WI38 (cell line): ENCODE measurements at regions not wholly inside any gene's neighbourhood (a gene's known extent, or its start where the extent isn't known, plus 50 kb on each side); places are given as distances from the start of the nearest gene placed in this dataset.

Experiments used
- H3K4me3 ChIP-seq: 2 replicates; pipeline ENCODE4 v1.5.1; 2011; ENCODE audit warnings: low read depth, mild to moderate bottlenecking, control low read depth, low read length
- TF ChIP-seq, protein P1 (sequence below): IDR thresholded peaks from 2 replicates; pipeline ENCODE4 v1.5.1; 2012; ENCODE audit warnings: low read depth, mild to moderate bottlenecking, control low read depth, low read length

- TF ChIP-seq, protein P1, sequence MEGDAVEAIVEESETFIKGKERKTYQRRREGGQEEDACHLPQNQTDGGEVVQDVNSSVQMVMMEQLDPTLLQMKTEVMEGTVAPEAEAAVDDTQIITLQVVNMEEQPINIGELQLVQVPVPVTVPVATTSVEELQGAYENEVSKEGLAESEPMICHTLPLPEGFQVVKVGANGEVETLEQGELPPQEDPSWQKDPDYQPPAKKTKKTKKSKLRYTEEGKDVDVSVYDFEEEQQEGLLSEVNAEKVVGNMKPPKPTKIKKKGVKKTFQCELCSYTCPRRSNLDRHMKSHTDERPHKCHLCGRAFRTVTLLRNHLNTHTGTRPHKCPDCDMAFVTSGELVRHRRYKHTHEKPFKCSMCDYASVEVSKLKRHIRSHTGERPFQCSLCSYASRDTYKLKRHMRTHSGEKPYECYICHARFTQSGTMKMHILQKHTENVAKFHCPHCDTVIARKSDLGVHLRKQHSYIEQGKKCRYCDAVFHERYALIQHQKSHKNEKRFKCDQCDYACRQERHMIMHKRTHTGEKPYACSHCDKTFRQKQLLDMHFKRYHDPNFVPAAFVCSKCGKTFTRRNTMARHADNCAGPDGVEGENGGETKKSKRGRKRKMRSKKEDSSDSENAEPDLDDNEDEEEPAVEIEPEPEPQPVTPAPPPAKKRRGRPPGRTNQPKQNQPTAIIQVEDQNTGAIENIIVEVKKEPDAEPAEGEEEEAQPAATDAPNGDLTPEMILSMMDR = no peak
- no peak overlapping the region for H3K4me3 ChIP-seq
Measured at GRCh38 chr4:175997291-175997690, 68.3 kb upstream of the WDR17 start.

DNA sequence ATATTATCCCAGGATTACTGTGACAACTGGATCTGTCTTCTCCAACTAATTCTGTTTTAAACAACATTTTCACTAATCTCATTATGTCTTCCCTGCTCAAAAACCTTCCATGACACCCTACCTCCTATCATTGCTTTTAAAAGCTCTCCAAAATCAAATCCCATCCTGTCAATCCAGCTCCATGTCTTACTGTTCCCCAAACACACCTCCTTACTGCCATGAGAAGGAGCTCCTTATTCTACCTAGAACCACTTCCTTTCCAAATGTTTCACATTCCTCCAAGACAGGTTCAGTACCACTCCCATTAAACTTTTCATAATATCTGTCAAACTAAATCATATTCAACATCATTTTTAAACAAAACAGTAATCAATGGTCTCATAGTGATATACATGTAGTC is 66.9 kb upstream of the WDR17 start:
- TF ChIP-seq, protein P1 = no peak
- no peak overlapping the region for H3K4me3 ChIP-seq

GRCh38 chr4:175999944-176000343 is 65.7 kb upstream of the WDR17 start:
- TF ChIP-seq, protein P1 = no peak
- H3K4me3 ChIP-seq = no peak overlapping the region

DNA sequence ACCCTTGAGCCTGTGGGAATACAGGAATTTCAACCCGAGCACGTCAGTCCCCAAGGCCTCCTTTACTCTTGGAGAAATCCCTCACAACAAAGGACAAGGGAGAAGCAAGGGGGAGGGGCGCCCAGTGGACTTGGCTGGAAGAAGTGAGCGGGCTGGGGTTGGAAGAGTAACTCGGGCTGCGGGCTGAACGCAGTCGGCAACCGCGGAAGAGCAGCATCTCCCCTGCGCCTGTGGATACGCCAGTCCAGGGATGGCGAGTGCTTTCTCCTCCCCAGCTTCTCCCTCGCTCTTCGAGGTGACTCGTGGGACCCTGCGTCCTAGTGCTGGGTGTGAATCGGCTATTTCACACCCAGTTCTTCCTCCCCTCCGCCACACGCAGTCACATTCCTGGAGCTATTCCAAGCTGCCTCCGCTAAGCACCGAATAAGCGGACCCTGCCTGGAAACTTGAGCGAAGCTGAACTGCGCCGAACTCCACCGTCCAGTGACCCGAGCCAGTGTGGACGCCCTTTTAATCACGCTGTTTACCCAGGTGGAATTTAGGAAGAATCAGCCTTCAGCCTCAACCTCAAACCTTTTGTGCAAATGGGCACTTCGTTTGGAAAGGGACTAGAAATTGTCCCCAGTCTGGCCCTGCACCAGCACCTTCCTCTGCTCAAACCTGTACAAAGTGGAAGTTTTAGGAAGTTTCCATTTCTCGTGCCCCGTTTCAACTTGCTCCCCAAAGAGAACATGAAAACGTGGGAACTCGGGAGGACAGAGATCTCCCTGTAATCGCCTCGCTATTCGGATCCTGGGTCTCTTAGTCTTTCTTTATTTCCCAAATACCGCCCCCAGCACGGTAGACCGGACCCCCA is 64.3 kb upstream of the WDR17 start:
- TF ChIP-seq, protein P1 = no peak
- peak overlapping the region; percentile 56 for H3K4me3 ChIP-seq

DNA sequence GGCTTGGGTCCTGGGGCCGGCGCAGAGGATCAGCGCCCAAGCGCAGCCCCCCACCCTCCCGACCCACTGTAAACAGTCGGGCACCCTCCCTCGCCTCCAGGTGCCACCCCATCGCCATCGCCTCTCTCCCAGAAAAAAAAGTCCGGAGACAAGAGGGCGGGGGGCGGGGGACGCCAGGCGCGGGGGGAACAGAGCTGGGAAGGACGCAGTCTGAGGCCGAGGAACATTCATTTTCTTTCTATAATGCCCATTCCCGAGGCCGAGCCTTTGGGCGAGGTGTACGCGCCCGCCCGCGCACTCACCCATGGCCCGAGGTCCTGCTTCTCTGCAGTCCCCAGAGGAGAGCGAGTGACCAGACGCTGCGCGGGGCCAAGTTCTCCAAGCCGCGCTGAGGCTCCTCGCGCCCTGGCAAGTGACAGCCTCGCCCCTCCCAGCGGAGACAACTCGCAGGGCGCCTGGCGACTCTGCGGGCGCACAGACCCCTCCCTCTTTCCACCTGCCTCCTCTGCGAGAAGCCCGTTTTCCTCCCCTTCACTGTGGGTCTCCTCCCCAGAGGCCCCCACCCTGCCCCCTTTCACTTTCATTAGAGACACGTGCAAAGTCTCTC is 63.5 kb upstream of the WDR17 start:
- H3K4me3 ChIP-seq = peak overlapping the region; percentile 56
- TF ChIP-seq, protein P1 = no peak

DNA sequence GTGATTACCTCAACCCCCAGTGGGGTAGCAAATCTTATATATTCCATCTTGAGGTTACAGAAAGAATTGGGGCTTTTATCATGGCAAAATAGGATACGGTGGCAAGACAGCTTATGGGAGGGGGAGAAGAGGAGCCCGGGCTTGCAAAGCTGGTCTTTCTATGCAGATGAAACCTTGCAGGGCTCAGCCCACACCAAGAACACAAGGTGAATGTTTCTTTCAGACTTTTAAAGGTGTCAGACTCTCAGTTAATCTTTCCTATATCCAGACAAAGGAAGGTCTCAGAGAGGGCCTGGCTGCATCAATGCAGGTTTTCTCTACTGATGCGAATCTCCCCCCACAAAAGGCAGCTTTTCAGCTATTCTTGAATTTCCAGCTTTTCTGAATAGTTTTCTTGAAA is 59.9 kb upstream of the WDR17 start:
- TF ChIP-seq, protein P1 = no peak
- H3K4me3 ChIP-seq = no peak overlapping the region

DNA sequence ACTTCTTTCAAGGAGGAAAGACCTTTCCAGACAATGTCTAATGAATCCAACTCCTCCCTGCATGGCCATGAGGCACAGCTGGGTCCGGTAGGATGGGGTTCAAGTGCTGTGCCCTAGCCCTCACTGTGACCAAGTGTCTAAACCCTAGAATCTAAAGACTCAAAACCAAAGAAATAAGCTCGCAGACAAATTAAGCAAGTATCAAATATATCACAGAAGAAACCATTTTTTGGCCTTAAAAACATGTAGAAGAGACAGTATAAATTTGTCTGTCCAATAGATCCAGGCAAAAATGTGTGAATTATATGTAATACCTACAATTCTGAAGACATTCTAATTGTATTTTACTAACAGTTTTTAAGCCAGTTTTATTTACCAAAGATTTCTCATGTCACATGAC is 56.4 kb upstream of the WDR17 start:
- H3K4me3 ChIP-seq = no peak overlapping the region
- TF ChIP-seq, protein P1 = no peak
